Testis (tissue), 2 donors: ENCODE measurements at regions not wholly inside any gene's neighbourhood (a gene's known extent, or its start where the extent isn't known, plus 50 kb on each side); places are given as distances from the start of the nearest gene placed in this dataset.

Experiments
- CTCF ChIP-seq, 3 experiments: fragments of 450-650 bp in 2 of 3; fragments of 200-600 bp in 1 of 3; sonication (generic) in 1 of 3; IDR thresholded peaks; one replicate each; pipeline ENCODE4 v1.5.1; 2016 to 2019; ENCODE audit warnings: antibody characterized with exemption in 3 of 3, mild to moderate bottlenecking in 2 of 3, moderate library complexity in 1 of 3
- POLR2A ChIP-seq: fragments of 450-650 bp; IDR thresholded peaks from one replicate; pipeline ENCODE4 v1.6.1; 2017; ENCODE audit warnings: antibody characterized with exemption, mild to moderate bottlenecking, moderate library complexity

GRCh38 chr4:13182133-13182532, 302.0 kb downstream of the RAB28 start:
- TF ChIP-seq POLR2A (no peak), CTCF (IDR thresholded peaks at IDR 0.05) (no peak)
